GM12878 (cell line): ENCODE measurements at regions not wholly inside any gene's neighbourhood (a gene's known extent, or its start where the extent isn't known, plus 50 kb on each side); places are given as distances from the start of the nearest gene placed in this dataset.

Source experiments
- ATAC-seq: fragments of 200-7000 bp; cut with Tn5 transposase; 3 replicates; pipeline ENCODE4 v1.9.1; 2020; ENCODE audit warnings: mild to moderate bottlenecking, moderate library complexity
- BruUV-seq: library from RNA; stranded (reverse); fragments of 400-500 nt; replicated peaks from 2 replicates; lab custom pipeline; 2021; lab: Mats Ljungman, UMichigan
- CTCF ChIA-PET: fragments of 300-600 bp; sonication (Branson Sonifier 250); formaldehyde crosslinking; extraction: SDS; loops from one replicate; lab custom pipeline; 2021; ENCODE audit warnings: inconsistent platforms; lab: Yijun Ruan, JAX
- POLR2A ChIA-PET: fragments of 350-600 bp; formaldehyde crosslinking; extraction: SDS; loops from one replicate; lab custom pipeline; 2021; ENCODE audit warnings: inconsistent platforms; lab: Charles Lee
- RAD21 ChIA-PET: fragments of 300-600 bp; sonication (Branson Sonifier 250); formaldehyde crosslinking; loops from one replicate; lab custom pipeline; 2023; ENCODE audit warnings: antibody characterized with exemption; ENCODE audit not compliant: unreplicated experiment; lab: Charles Lee
- SMC1A ChIA-PET: fragments of 300-600 bp; sonication (Branson Sonifier 250); formaldehyde crosslinking; loops from one replicate; lab custom pipeline; 2023; ENCODE audit not compliant: unreplicated experiment, uncharacterized antibody; lab: Charles Lee
- DNase-seq: peaks from one replicate; pipeline ENCODE4 v3.0.0-alpha.2; 2011; ENCODE audit warnings: low read depth, low spot score
- FAIRE-seq: peaks from 3 replicates; lab custom pipeline; 2011; peaks lifted over from hg19 to GRCh38; lab: Jason Lieb, UNC
- H2AFZ ChIP-seq: 2 replicates; pipeline ENCODE4 v1.6.0; 2011; ENCODE audit warnings: low read depth, low read length, control low read depth; ENCODE audit not compliant: control insufficient read depth
- H3K27ac ChIP-seq: 2 replicates; pipeline ENCODE4 v1.5.1; 2011; ENCODE audit warnings: control low read depth; ENCODE audit not compliant: control insufficient read depth, insufficient read depth
- H3K27me3 ChIP-seq, 2 experiments: replicated peaks in 1 of 2; 2 replicates each; pipeline versions ENCODE4 v1.6.0 to v1.6.1; 2011; ENCODE audit warnings: low read length in 1 of 2; ENCODE audit not compliant: control insufficient read depth in 2 of 2, insufficient read depth in 2 of 2
- H3K36me3 ChIP-seq, 2 experiments: 2 replicates each; pipeline ENCODE4 v1.5.1; 2011; ENCODE audit warnings: low read length in 1 of 2; ENCODE audit not compliant: control insufficient read depth in 2 of 2, insufficient read depth in 2 of 2
- H3K4me1 ChIP-seq: 2 replicates; pipeline ENCODE4 v1.6.1; 2011; ENCODE audit warnings: mild to moderate bottlenecking, low read length, moderate library complexity, mixed read lengths; ENCODE audit not compliant: control insufficient read depth, insufficient read depth
- H3K4me2 ChIP-seq: 2 replicates; pipeline ENCODE4 v1.6.0; 2011; ENCODE audit warnings: control low read depth; ENCODE audit not compliant: control insufficient read depth, insufficient read depth
- H3K4me3 ChIP-seq: fragments of 200-600 bp; sonication (generic); 2 replicates; pipeline ENCODE4 v1.5.1; 2016
- H3K79me2 ChIP-seq: 2 replicates; pipeline ENCODE4 v1.6.0; 2011; ENCODE audit warnings: low read length; ENCODE audit not compliant: control insufficient read depth, insufficient read depth
- H3K9ac ChIP-seq: 2 replicates; pipeline ENCODE4 v1.8.0; 2011; ENCODE audit warnings: low read length, control low read depth, mixed read lengths; ENCODE audit not compliant: control insufficient read depth, insufficient read depth
- H3K9me3 ChIP-seq: replicated peaks from 3 replicates; pipeline ENCODE4 v1.5.1; 2011; ENCODE audit warnings: mild to moderate bottlenecking, low read length; ENCODE audit not compliant: control insufficient read depth, insufficient read depth
- H4K20me1 ChIP-seq: 2 replicates; pipeline ENCODE4 v1.6.0; 2011; ENCODE audit not compliant: control insufficient read depth, insufficient read depth
- BCL3 ChIP-seq: IDR thresholded peaks from 2 replicates; pipeline ENCODE4 v1.6.1; 2011; ENCODE audit warnings: borderline replicate concordance, low read depth, mild to moderate bottlenecking, moderate library complexity, low read length; ENCODE audit not compliant: insufficient read depth, poor library complexity, severe bottlenecking
- CHD2 ChIP-seq: IDR thresholded peaks from 2 replicates; pipeline ENCODE4 v1.6.1; 2011; ENCODE audit warnings: low read depth, low read length, improper control_type of control experiment, borderline replicate concordance
- DPF2 ChIP-seq: fragments of 450-650 bp; IDR thresholded peaks from 2 replicates; pipeline ENCODE4 v1.6.1; 2017; ENCODE audit warnings: mild to moderate bottlenecking
- EGR1 ChIP-seq, 2 experiments: IDR thresholded peaks; 1 replicate in 1 of 2; 2 replicates in 1 of 2; pipeline ENCODE4 v1.6.1; 2011 to 2012; ENCODE audit warnings: low read depth in 2 of 2, low read length in 2 of 2, borderline replicate concordance in 1 of 2, mild to moderate bottlenecking in 1 of 2, moderate library complexity in 1 of 2
- EZH2 ChIP-seq: IDR thresholded peaks from 2 replicates; pipeline ENCODE4 v1.6.1; 2012; ENCODE audit warnings: low read depth, mild to moderate bottlenecking, control low read depth, inconsistent platforms, low read length, borderline replicate concordance; ENCODE audit not compliant: control insufficient read depth
- NKRF ChIP-seq: fragments of 450-650 bp; conservative IDR thresholded peaks from 2 replicates; pipeline ENCODE4 v1.6.1; 2017; ENCODE audit warnings: mild to moderate bottlenecking, moderate library complexity
- POLR2A ChIP-seq: IDR thresholded peaks from 2 replicates; pipeline ENCODE4 v1.6.1; 2011; ENCODE audit warnings: low read depth, mild to moderate bottlenecking, low read length
- RBBP5 ChIP-seq: fragments of 200-600 bp; sonication (generic); conservative IDR thresholded peaks from 2 replicates; pipeline ENCODE4 v1.6.1; 2016
- SMC3 ChIP-seq: IDR thresholded peaks from 2 replicates; pipeline ENCODE4 v1.6.1; 2011; ENCODE audit warnings: low read length, improper control_type of control experiment, borderline replicate concordance
- SPI1 ChIP-seq: IDR thresholded peaks from 2 replicates; pipeline ENCODE4 v1.6.1; 2011; ENCODE audit warnings: low read depth, mild to moderate bottlenecking, low read length, moderate library complexity, borderline replicate concordance; ENCODE audit not compliant: insufficient read depth
- SUZ12 ChIP-seq: fragments of 200-600 bp; sonication (generic); IDR thresholded peaks from one replicate; pipeline ENCODE4 v1.6.1; 2018; ENCODE audit warnings: antibody characterized with exemption, mild to moderate bottlenecking; ENCODE audit not compliant: unreplicated experiment
- ZBED1 ChIP-seq: IDR thresholded peaks from 2 replicates; pipeline ENCODE4 v1.6.1; 2016; ENCODE audit warnings: borderline replicate concordance
- ZNF687 ChIP-seq: fragments of 450-650 bp; IDR thresholded peaks from 2 replicates; pipeline ENCODE4 v1.6.1; 2017; ENCODE audit warnings: mild to moderate bottlenecking, moderate library complexity
- WGBS: methylation state at CpG from one replicate; pipeline ENCODE4 v1.1.6; 2016; ENCODE audit warnings: low lambda C conversion rate; ENCODE audit not compliant: insufficient replicate concordance, insufficient coverage; ENCODE audit errors: missing lambda C conversion rate; 5-methylcytosine and 5-hydroxymethylcytosine counted together
- in situ Hi-C: fragments of 300-500 bp; cut with MboI; formaldehyde crosslinking; loops from 9 replicates; pipeline ENCODE4 v1.14.3; 2018; ENCODE audit warnings: mixed read lengths
- intact Hi-C: fragments of 100-400 bp; cut with micrococcal nuclease; formaldehyde crosslinking; loops from one replicate; pipeline ENCODE4 v1.14.2; 2022; ENCODE audit not compliant: unreplicated experiment

- in situ Hi-C loops, result no loop called here
- Histone ChIP-seq H2AFZ (no peak overlapping the region), H4K20me1 (no peaks in the 10 kb centered on the region), H3K9ac (no peak overlapping the region), H3K27ac (no peak overlapping the region), H3K27me3 (no peaks in the 10 kb centered on the region), H3K9me3 (no peaks in the 10 kb centered on the region), H3K4me3 (no peak overlapping the region), H3K79me2 (no peaks in the 10 kb centered on the region), H3K36me3 (no peaks in the 10 kb centered on the region), H3K4me1 (no peaks in the 10 kb centered on the region), H3K4me2 (no peak overlapping the region)
- ATAC-seq, result no peak
- DNase-seq, result no peak
- POLR2A ChIA-PET, result no interaction called here
- FAIRE-seq, result no peak
- SMC1A ChIA-PET, result no interaction called here
- WGBS, result 0% methylated on average over 2 of the region's 2 CpGs
- intact Hi-C loops, result no loop called here
- BruUV-seq, result no TSS peak
- CTCF ChIA-PET, result no interaction called here
- RAD21 ChIA-PET, result no interaction called here
- TF ChIP-seq SMC3 (no peak), ZBED1 (no peak), BCL3 (no peak), POLR2A (no peak), ZNF687 (no peak), EZH2 (no peak), SPI1 (no peak), SUZ12 (no peak), DPF2 (no peak), RBBP5 (no peak), CHD2 (no peak), EGR1 (IDR thresholded peaks at IDR 0.05; ENCODE audit: borderline replicate concordance in 1 of 2, low read depth in 2 of 2, low read length in 2 of 2) (no peak), NKRF (no peak)
These were observed 261.3 kb upstream of the MEOX2 start for GRCh38 chr7:15947754-15948153.
